Activated B cell treated with CpG ODN at 0.5 μM for 24 hours (primary cell): ENCODE measurements at regions not wholly inside any gene's neighbourhood (a gene's known extent, or its start where the extent isn't known, plus 50 kb on each side); places are given as distances from the start of the nearest gene placed in this dataset.

Source experiments
- ATAC-seq: fragments of 200-7000 bp; cut with Tn5 transposase; one replicate; pipeline ENCODE4 v1.10.0; 2021; ENCODE audit warnings: low read depth, mild to moderate bottlenecking, moderate library complexity
- CTCF ChIA-PET: fragments of 350-600 bp; sonication (Branson Sonifier 250); formaldehyde crosslinking; loops from one replicate; lab custom pipeline; 2021; ENCODE audit warnings: antibody characterized with exemption; lab: Charles Lee
- POLR2A ChIA-PET: fragments of 350-600 bp; sonication (Branson Sonifier 250); formaldehyde crosslinking; loops from one replicate; lab custom pipeline; 2021; ENCODE audit warnings: antibody characterized with exemption; lab: Charles Lee
- DNase-seq: peaks from one replicate; pipeline ENCODE4 v3.0.0; 2022
- H3K27ac Mint-ChIP-seq: one replicate; pipeline ENCODE4 v1.8.0; 2020; ENCODE audit warnings: mixed read lengths
- H3K27me3 Mint-ChIP-seq: one replicate; pipeline ENCODE4 v1.8.0; 2021; ENCODE audit warnings: mixed read lengths
- H3K36me3 Mint-ChIP-seq: one replicate; pipeline ENCODE4 v1.8.0; 2021; ENCODE audit warnings: low read depth, mixed read lengths
- H3K4me1 Mint-ChIP-seq: one replicate; pipeline ENCODE4 v1.8.0; 2021; ENCODE audit warnings: mixed read lengths
- H3K4me3 Mint-ChIP-seq: one replicate; pipeline ENCODE4 v1.8.0; 2020; ENCODE audit warnings: mild to moderate bottlenecking, mixed read lengths
- H3K9me3 Mint-ChIP-seq: one replicate; pipeline ENCODE4 v1.8.0; 2020; ENCODE audit warnings: mixed read lengths
- CTCF ChIP-seq: fragments of 200-600 bp; IDR thresholded peaks from one replicate; pipeline ENCODE4 v1.8.0; 2022; ENCODE audit warnings: antibody characterized with exemption, mild to moderate bottlenecking
- intact Hi-C: fragments of 100-400 bp; cut with micrococcal nuclease; formaldehyde crosslinking; loops from one replicate; pipeline ENCODE4 v1.15.1; 2024

GRCh38 chr15:25242957-25243799 lies 195.6 kb downstream of the UBE3A start:
- Mint-ChIP-seq H3K27ac (no peak overlapping the region), H3K36me3 (no peaks in the 10 kb centered on the region), H3K9me3 (peaks cover 5% of the 10 kb centered on the region), H3K4me1 (no peaks in the 10 kb centered on the region), H3K4me3 (no peak overlapping the region), H3K27me3 (no peaks in the 10 kb centered on the region)
- no peak for TF ChIP-seq CTCF
- intact Hi-C loops: no loop called here
- ChIA-PET POLR2A (no interaction called here), CTCF (no interaction called here)
- ATAC-seq (no peak), DNase-seq (peak; percentile 10)

GRCh38 chr15:25243800-25244097 lies 195.1 kb downstream of the UBE3A start:
- DNase-seq: peak; percentile 5
- Mint-ChIP-seq H3K9me3 (peaks cover 5% of the 10 kb centered on the region), H3K4me1 (no peaks in the 10 kb centered on the region), H3K27ac (no peak overlapping the region), H3K27me3 (no peaks in the 10 kb centered on the region), H3K4me3 (no peak overlapping the region), H3K36me3 (no peaks in the 10 kb centered on the region)
- no peak for TF ChIP-seq CTCF
- no peak for ATAC-seq
- POLR2A ChIA-PET: no interaction called here
- intact Hi-C loops: no loop called here
- CTCF ChIA-PET: no interaction called here

- Mint-ChIP-seq H3K36me3 (no peaks in the 10 kb centered on the region), H3K4me3 (no peak overlapping the region), H3K4me1 (no peaks in the 10 kb centered on the region), H3K9me3 (peaks cover 5% of the 10 kb centered on the region), H3K27ac (no peak overlapping the region), H3K27me3 (no peaks in the 10 kb centered on the region)
- ATAC-seq (no peak), DNase-seq (peak; percentile 5)
- POLR2A ChIA-PET: no interaction called here
- CTCF ChIA-PET: no interaction called here
- intact Hi-C loops: no loop called here
- no peak for TF ChIP-seq CTCF
Measured at GRCh38 chr15:25244731-25245585, 193.9 kb downstream of the UBE3A start.

- ChIA-PET POLR2A (no interaction called here), CTCF (no interaction called here)
- Mint-ChIP-seq H3K36me3 (no peaks in the 10 kb centered on the region), H3K27me3 (no peaks in the 10 kb centered on the region), H3K4me3 (no peak overlapping the region), H3K9me3 (peaks cover 5% of the 10 kb centered on the region), H3K27ac (no peak overlapping the region), H3K4me1 (no peaks in the 10 kb centered on the region)
- ATAC-seq: no peak
- intact Hi-C loops: no loop called here
- TF ChIP-seq CTCF: no peak
- DNase-seq: no peak
Measured at GRCh38 chr15:25245801-25246622, 192.8 kb downstream of the UBE3A start.
